ENCODE measurements at regions not wholly inside any gene's neighbourhood (a gene's known extent, or its start where the extent isn't known, plus 50 kb on each side); places are given as distances from the start of the nearest gene placed in this dataset.

- no peaks in the 10 kb centered on the region for H3K27me3 Mint-ChIP-seq (ENCODE audit: insufficient read depth)
- intact Hi-C loops (cut with micrococcal nuclease) = no loop called here
- no peak for DNase-seq (ENCODE audit: low spot score)
- H3K36me3 Mint-ChIP-seq (ENCODE audit: low read depth) = no peaks in the 10 kb centered on the region
- peaks cover 6% of the 10 kb centered on the region for H3K9me3 Mint-ChIP-seq
- H3K27ac Mint-ChIP-seq = no peak overlapping the region
- H3K4me1 Mint-ChIP-seq (ENCODE audit: low read depth) = no peaks in the 10 kb centered on the region
- H3K4me3 Mint-ChIP-seq = no peak overlapping the region
These were observed 70.2 kb downstream of the RND3 start for GRCh38 chr2:150417278-150417677.

- DNase-seq (ENCODE audit: low spot score) = no peak
- peaks cover 6% of the 10 kb centered on the region for H3K9me3 Mint-ChIP-seq
- no peaks in the 10 kb centered on the region for H3K4me1 Mint-ChIP-seq (ENCODE audit: low read depth)
- H3K4me3 Mint-ChIP-seq = no peak overlapping the region
- intact Hi-C loops (cut with micrococcal nuclease) = no loop called here
- H3K36me3 Mint-ChIP-seq (ENCODE audit: low read depth) = no peaks in the 10 kb centered on the region
- no peaks in the 10 kb centered on the region for H3K27me3 Mint-ChIP-seq (ENCODE audit: insufficient read depth)
- H3K27ac Mint-ChIP-seq = no peak overlapping the region
These were observed 72.4 kb downstream of the RND3 start for GRCh38 chr2:150415022-150415421.

GRCh38 chr2:150413910-150414309, 73.6 kb downstream of the RND3 start:
- Mint-ChIP-seq H3K27ac (no peak overlapping the region), H3K27me3 (ENCODE audit: insufficient read depth) (no peaks in the 10 kb centered on the region), H3K4me3 (no peak overlapping the region), H3K9me3 (peaks cover 6% of the 10 kb centered on the region), H3K36me3 (ENCODE audit: low read depth) (no peaks in the 10 kb centered on the region), H3K4me1 (ENCODE audit: low read depth) (no peaks in the 10 kb centered on the region)
- DNase-seq (ENCODE audit: low spot score) = no peak
- intact Hi-C loops (cut with micrococcal nuclease) = no loop called here

GRCh38 chr2:150413366-150413765, 74.1 kb downstream of the RND3 start:
- no peak for DNase-seq (ENCODE audit: low spot score)
- intact Hi-C loops (cut with micrococcal nuclease) = no loop called here
- no peaks in the 10 kb centered on the region for H3K4me1 Mint-ChIP-seq (ENCODE audit: low read depth)
- H3K9me3 Mint-ChIP-seq = peaks cover 4% of the 10 kb centered on the region
- no peak overlapping the region for H3K4me3 Mint-ChIP-seq
- H3K36me3 Mint-ChIP-seq (ENCODE audit: low read depth) = no peaks in the 10 kb centered on the region
- no peak overlapping the region for H3K27ac Mint-ChIP-seq
- H3K27me3 Mint-ChIP-seq (ENCODE audit: insufficient read depth) = no peaks in the 10 kb centered on the region

- Mint-ChIP-seq H3K9me3 (no peaks in the 10 kb centered on the region), H3K4me3 (no peak overlapping the region), H3K27me3 (ENCODE audit: insufficient read depth) (no peaks in the 10 kb centered on the region), H3K4me1 (ENCODE audit: low read depth) (no peaks in the 10 kb centered on the region), H3K36me3 (ENCODE audit: low read depth) (no peaks in the 10 kb centered on the region), H3K27ac (no peak overlapping the region)
- intact Hi-C loops (cut with micrococcal nuclease) = no loop called here
- DNase-seq (ENCODE audit: low spot score) = no peak
These were observed 76.7 kb downstream of the RND3 start for GRCh38 chr2:150410809-150411208.

- no peaks in the 10 kb centered on the region for H3K9me3 Mint-ChIP-seq
- DNase-seq (ENCODE audit: low spot score) = no peak
- intact Hi-C loops (cut with micrococcal nuclease) = no loop called here
- no peaks in the 10 kb centered on the region for H3K36me3 Mint-ChIP-seq (ENCODE audit: low read depth)
- H3K4me3 Mint-ChIP-seq = no peak overlapping the region
- no peaks in the 10 kb centered on the region for H3K4me1 Mint-ChIP-seq (ENCODE audit: low read depth)
- H3K27me3 Mint-ChIP-seq (ENCODE audit: insufficient read depth) = no peaks in the 10 kb centered on the region
- H3K27ac Mint-ChIP-seq = no peak overlapping the region
These were observed 78.3 kb downstream of the RND3 start for GRCh38 chr2:150409196-150409595.

- H3K4me1 Mint-ChIP-seq (ENCODE audit: low read depth) = no peaks in the 10 kb centered on the region
- no peaks in the 10 kb centered on the region for H3K36me3 Mint-ChIP-seq (ENCODE audit: low read depth)
- DNase-seq (ENCODE audit: low spot score) = no peak
These were observed 83.3 kb downstream of the RND3 start for GRCh38 chr2:150404147-150404546.

GRCh38 chr2:150403457-150403856, 84.0 kb downstream of the RND3 start:
- no peak for DNase-seq (ENCODE audit: low spot score)
- Mint-ChIP-seq H3K27me3 (ENCODE audit: insufficient read depth) (no peaks in the 10 kb centered on the region), H3K36me3 (ENCODE audit: low read depth) (no peaks in the 10 kb centered on the region), H3K27ac (no peak overlapping the region), H3K4me3 (no peak overlapping the region), H3K9me3 (no peaks in the 10 kb centered on the region), H3K4me1 (ENCODE audit: low read depth) (no peaks in the 10 kb centered on the region)
- intact Hi-C loops (cut with micrococcal nuclease) = no loop called here

More at GRCh38 chr2:150404147-150404546, 83.3 kb downstream of the RND3 start:
- Mint-ChIP-seq H3K4me3 (no peak overlapping the region), H3K9me3 (no peaks in the 10 kb centered on the region), H3K27ac (no peak overlapping the region), H3K27me3 (ENCODE audit: insufficient read depth) (no peaks in the 10 kb centered on the region)
- intact Hi-C loops (cut with micrococcal nuclease) = no loop called here

- no peak overlapping the region for H3K27ac Mint-ChIP-seq
- H3K36me3 Mint-ChIP-seq (ENCODE audit: low read depth) = no peaks in the 10 kb centered on the region
- DNase-seq (ENCODE audit: low spot score) = no peak
- H3K27me3 Mint-ChIP-seq (ENCODE audit: insufficient read depth) = no peaks in the 10 kb centered on the region
- intact Hi-C loops (cut with micrococcal nuclease) = no loop called here
- no peaks in the 10 kb centered on the region for H3K4me1 Mint-ChIP-seq (ENCODE audit: low read depth)
- H3K4me3 Mint-ChIP-seq = no peak overlapping the region
- no peaks in the 10 kb centered on the region for H3K9me3 Mint-ChIP-seq
These were observed 84.5 kb downstream of the RND3 start for GRCh38 chr2:150402953-150403352.

GRCh38 chr2:150400849-150401248, 86.6 kb downstream of the RND3 start:
- no peak overlapping the region for H3K27ac Mint-ChIP-seq
- no peaks in the 10 kb centered on the region for H3K4me1 Mint-ChIP-seq (ENCODE audit: low read depth)
- H3K27me3 Mint-ChIP-seq (ENCODE audit: insufficient read depth) = no peaks in the 10 kb centered on the region
- intact Hi-C loops (cut with micrococcal nuclease) = no loop called here
- no peaks in the 10 kb centered on the region for H3K36me3 Mint-ChIP-seq (ENCODE audit: low read depth)
- H3K4me3 Mint-ChIP-seq = no peak overlapping the region
- DNase-seq (ENCODE audit: low spot score) = no peak
- no peaks in the 10 kb centered on the region for H3K9me3 Mint-ChIP-seq

GRCh38 chr2:150392614-150393013, 94.9 kb downstream of the RND3 start:
- H3K4me3 Mint-ChIP-seq = no peak overlapping the region
- DNase-seq (ENCODE audit: low spot score) = no peak
- H3K4me1 Mint-ChIP-seq (ENCODE audit: low read depth) = no peaks in the 10 kb centered on the region
- H3K27ac Mint-ChIP-seq = no peak overlapping the region
- no peaks in the 10 kb centered on the region for H3K27me3 Mint-ChIP-seq (ENCODE audit: insufficient read depth)
- intact Hi-C loops (cut with micrococcal nuclease) = no loop called here
- no peaks in the 10 kb centered on the region for H3K36me3 Mint-ChIP-seq (ENCODE audit: low read depth)
- H3K9me3 Mint-ChIP-seq = no peaks in the 10 kb centered on the region

GRCh38 chr2:150391779-150392178, 95.7 kb downstream of the RND3 start:
- Mint-ChIP-seq H3K4me3 (no peak overlapping the region), H3K36me3 (ENCODE audit: low read depth) (no peaks in the 10 kb centered on the region), H3K9me3 (no peaks in the 10 kb centered on the region), H3K27me3 (ENCODE audit: insufficient read depth) (no peaks in the 10 kb centered on the region), H3K4me1 (ENCODE audit: low read depth) (no peaks in the 10 kb centered on the region), H3K27ac (no peak overlapping the region)
- no peak for DNase-seq (ENCODE audit: low spot score)
- intact Hi-C loops (cut with micrococcal nuclease) = no loop called here

- H3K4me3 Mint-ChIP-seq = no peak overlapping the region
- H3K27ac Mint-ChIP-seq = no peak overlapping the region
- intact Hi-C loops (cut with micrococcal nuclease) = no loop called here
These were observed 98.0 kb downstream of the RND3 start for GRCh38 chr2:150389447-150389846.

GRCh38 chr2:150388289-150388625, 99.2 kb downstream of the RND3 start:
- Mint-ChIP-seq H3K27me3 (ENCODE audit: insufficient read depth) (no peaks in the 10 kb centered on the region), H3K27ac (no peak overlapping the region), H3K36me3 (ENCODE audit: low read depth) (no peaks in the 10 kb centered on the region), H3K4me3 (no peak overlapping the region), H3K9me3 (peaks cover 5% of the 10 kb centered on the region), H3K4me1 (ENCODE audit: low read depth) (no peaks in the 10 kb centered on the region)
- DNase-seq (ENCODE audit: low spot score) = no peak
- intact Hi-C loops (cut with micrococcal nuclease) = no loop called here

More at GRCh38 chr2:150389447-150389846, 98.0 kb downstream of the RND3 start:
- Mint-ChIP-seq H3K9me3 (peaks cover 5% of the 10 kb centered on the region), H3K36me3 (ENCODE audit: low read depth) (no peaks in the 10 kb centered on the region), H3K27me3 (ENCODE audit: insufficient read depth) (no peaks in the 10 kb centered on the region), H3K4me1 (ENCODE audit: low read depth) (no peaks in the 10 kb centered on the region)
- no peak for DNase-seq (ENCODE audit: low spot score)

Data from activated T-helper 1 cell treated with anti-CD3 and anti-CD28 coated beads, Interleukin-12 subunit alpha, Interleukin-12 subunit beta, Interleukin-2, Interleukin-4 antibody, amounts not matched to agents 30 ng/mL and 10 ng/mL and 1 ng/mL, durations not matched to agents 14 hours and 24 hours and 36 hours (primary cell).